ENCODE measurements at regions not wholly inside any gene's neighbourhood (a gene's known extent, or its start where the extent isn't known, plus 50 kb on each side); places are given as distances from the start of the nearest gene placed in this dataset.

GRCh38 chr3:116939091-116939490 lies 229.5 kb downstream of the TUSC7 start:
- DNase-seq: no peak

- no peak for DNase-seq
Observed at GRCh38 chr3:116939550-116939949, 230.0 kb downstream of the TUSC7 start.

- no peak for DNase-seq
Observed at GRCh38 chr3:116940719-116941118, 231.1 kb downstream of the TUSC7 start.

GRCh38 chr3:116946376-116946775 lies 236.8 kb downstream of the TUSC7 start:
- DNase-seq: no peak

- DNase-seq: no peak
Observed at GRCh38 chr3:116947148-116947547, 237.6 kb downstream of the TUSC7 start.

GRCh38 chr3:116947809-116948208 lies 238.2 kb downstream of the TUSC7 start:
- no peak for DNase-seq

- no peak for DNase-seq
Observed at GRCh38 chr3:116950301-116951055, 240.9 kb downstream of the TUSC7 start.

GRCh38 chr3:116951610-116952009 lies 242.0 kb downstream of the TUSC7 start:
- no peak for DNase-seq

- no peak for DNase-seq
Observed at GRCh38 chr3:116958291-116958690, 248.7 kb downstream of the TUSC7 start.

GRCh38 chr3:116961106-116961505 lies 251.5 kb downstream of the TUSC7 start:
- DNase-seq: no peak

- DNase-seq: no peak
Observed at GRCh38 chr3:116963802-116964201, 254.2 kb downstream of the TUSC7 start.

GRCh38 chr3:116966649-116967048 lies 257.1 kb downstream of the TUSC7 start:
- no peak for DNase-seq

- DNase-seq: no peak
Observed at GRCh38 chr3:116969135-116969534, 259.6 kb downstream of the TUSC7 start.

- no peak for DNase-seq
Observed at GRCh38 chr3:116969646-116970045, 260.1 kb downstream of the TUSC7 start.

- no peak for DNase-seq
Observed at GRCh38 chr3:116971531-116971930, 262.0 kb downstream of the TUSC7 start.

- no peak for DNase-seq
Observed at GRCh38 chr3:116974702-116975101, 265.1 kb downstream of the TUSC7 start.

GRCh38 chr3:116977441-116977840 lies 267.9 kb downstream of the TUSC7 start:
- no peak for DNase-seq

- DNase-seq: no peak
Observed at GRCh38 chr3:116980099-116980498, 270.5 kb downstream of the TUSC7 start.

GRCh38 chr3:116981089-116981488 lies 271.5 kb downstream of the TUSC7 start:
- no peak for DNase-seq

- DNase-seq: no peak
Observed at GRCh38 chr3:116984301-116984700, 274.7 kb downstream of the TUSC7 start.

GRCh38 chr3:116994351-116994879 lies 284.8 kb downstream of the TUSC7 start:
- DNase-seq: no peak

- DNase-seq: no peak
Observed at GRCh38 chr3:117003501-117003900, 293.9 kb downstream of the TUSC7 start.

- no peak for DNase-seq
Observed at GRCh38 chr3:117005274-117005673, 295.7 kb downstream of the TUSC7 start.

GRCh38 chr3:117005911-117006522 lies 296.4 kb downstream of the TUSC7 start:
- DNase-seq: no peak

- no peak for DNase-seq
Observed at GRCh38 chr3:117010318-117010717, 300.7 kb downstream of the TUSC7 start.

Data from 8988T (cell line).